ENCODE measurements at regions not wholly inside any gene's neighbourhood (a gene's known extent, or its start where the extent isn't known, plus 50 kb on each side); places are given as distances from the start of the nearest gene placed in this dataset.

DNA sequence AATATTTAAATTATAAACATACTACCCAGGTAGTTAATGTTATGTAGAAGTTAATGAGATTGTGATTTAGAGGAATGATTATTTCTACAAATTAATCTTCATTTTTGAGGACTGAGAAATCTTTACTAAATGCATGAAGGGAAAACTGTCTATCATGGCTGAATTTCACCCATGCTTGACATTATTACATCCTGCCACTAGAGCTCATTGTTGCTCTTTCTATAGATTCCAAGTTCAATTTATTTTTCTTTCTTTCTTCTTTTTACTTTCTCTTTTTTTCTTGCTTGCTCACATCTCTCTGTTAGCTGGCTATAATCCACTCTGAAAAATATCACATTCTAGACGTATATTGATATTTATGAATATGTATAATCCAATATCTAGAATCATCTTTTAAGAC, 505.0 kb upstream of the KLHL1 start:
- TF ChIP-seq POLR2A (IDR thresholded peaks at IDR 0.05; ENCODE audit: low read depth, low read length) (no peak), POLR2AphosphoS5 (IDR thresholded peaks at IDR 0.05; ENCODE audit: low read depth, low read length) (no peak)

Measured in GM12891 (cell line).